ENCODE measurements at regions not wholly inside any gene's neighbourhood (a gene's known extent, or its start where the extent isn't known, plus 50 kb on each side); places are given as distances from the start of the nearest gene placed in this dataset.

GRCh38 chr1:238776126-238776525, 610.2 kb upstream of the CHRM3 start:
- no peak for DNase-seq (ENCODE audit: low read depth)
- TF ChIP-seq CTCF (IDR thresholded peaks at IDR 0.05; ENCODE audit: insufficient read depth, low read length, poor library complexity, severe bottlenecking), result no peak
- no peaks in the 10 kb centered on the region for H3K36me3 ChIP-seq (ENCODE audit: control insufficient read depth, insufficient read depth, low read length)
- H3K4me3 ChIP-seq (ENCODE audit: low read depth, low read length), result no peak overlapping the region
- H3K27me3 ChIP-seq (ENCODE audit: control insufficient read depth, insufficient read depth, low read length), result no peaks in the 10 kb centered on the region

- no peak for TF ChIP-seq CTCF (IDR thresholded peaks at IDR 0.05; ENCODE audit: insufficient read depth, low read length, poor library complexity, severe bottlenecking)
- H3K27me3 ChIP-seq (ENCODE audit: control insufficient read depth, insufficient read depth, low read length), result no peaks in the 10 kb centered on the region
- no peak for DNase-seq (ENCODE audit: low read depth)
- H3K4me3 ChIP-seq (ENCODE audit: low read depth, low read length), result no peak overlapping the region
- H3K36me3 ChIP-seq (ENCODE audit: control insufficient read depth, insufficient read depth, low read length), result no peaks in the 10 kb centered on the region
Observed at GRCh38 chr1:238772322-238772721, 614.0 kb upstream of the CHRM3 start.

GRCh38 chr1:238767321-238767720, 619.0 kb upstream of the CHRM3 start:
- H3K36me3 ChIP-seq (ENCODE audit: control insufficient read depth, insufficient read depth, low read length), result no peaks in the 10 kb centered on the region
- no peak overlapping the region for H3K4me3 ChIP-seq (ENCODE audit: low read depth, low read length)
- no peak for DNase-seq (ENCODE audit: low read depth)
- TF ChIP-seq CTCF (IDR thresholded peaks at IDR 0.05; ENCODE audit: insufficient read depth, low read length, poor library complexity, severe bottlenecking), result no peak
- H3K27me3 ChIP-seq (ENCODE audit: control insufficient read depth, insufficient read depth, low read length), result no peaks in the 10 kb centered on the region

- DNase-seq (ENCODE audit: low read depth), result no peak
- no peak overlapping the region for H3K4me3 ChIP-seq (ENCODE audit: low read depth, low read length)
- H3K36me3 ChIP-seq (ENCODE audit: control insufficient read depth, insufficient read depth, low read length), result no peaks in the 10 kb centered on the region
- H3K27me3 ChIP-seq (ENCODE audit: control insufficient read depth, insufficient read depth, low read length), result no peaks in the 10 kb centered on the region
- no peak for TF ChIP-seq CTCF (IDR thresholded peaks at IDR 0.05; ENCODE audit: insufficient read depth, low read length, poor library complexity, severe bottlenecking)
Observed at GRCh38 chr1:238764779-238765178, 621.6 kb upstream of the CHRM3 start.

GRCh38 chr1:238753252-238753651, 633.1 kb upstream of the CHRM3 start:
- TF ChIP-seq CTCF (IDR thresholded peaks at IDR 0.05; ENCODE audit: insufficient read depth, low read length, poor library complexity, severe bottlenecking), result no peak
- Histone ChIP-seq H3K27me3 (ENCODE audit: control insufficient read depth, insufficient read depth, low read length) (no peaks in the 10 kb centered on the region), H3K4me3 (ENCODE audit: low read depth, low read length) (no peak overlapping the region), H3K36me3 (ENCODE audit: control insufficient read depth, insufficient read depth, low read length) (no peaks in the 10 kb centered on the region)
- DNase-seq (ENCODE audit: low read depth), result no peak

GRCh38 chr1:238752327-238752726, 634.0 kb upstream of the CHRM3 start:
- Histone ChIP-seq H3K4me3 (ENCODE audit: low read depth, low read length) (no peak overlapping the region), H3K27me3 (ENCODE audit: control insufficient read depth, insufficient read depth, low read length) (no peaks in the 10 kb centered on the region), H3K36me3 (ENCODE audit: control insufficient read depth, insufficient read depth, low read length) (no peaks in the 10 kb centered on the region)
- no peak for TF ChIP-seq CTCF (IDR thresholded peaks at IDR 0.05; ENCODE audit: insufficient read depth, low read length, poor library complexity, severe bottlenecking)
- no peak for DNase-seq (ENCODE audit: low read depth)

All from kidney epithelial cell (primary cell).